HepG2 (cell line): ENCODE measurements at regions not wholly inside any gene's neighbourhood (a gene's known extent, or its start where the extent isn't known, plus 50 kb on each side); places are given as distances from the start of the nearest gene placed in this dataset.

Experiments used
- ATAC-seq: fragments of 200-7000 bp; cut with Tn5 transposase; 3 replicates; pipeline ENCODE4 v1.9.1; 2020; ENCODE audit warnings: mild to moderate bottlenecking, moderate library complexity
- BruUV-seq: library from RNA; stranded (reverse); fragments of 400-500 nt; replicated peaks from 2 replicates; lab custom pipeline; 2021; lab: Mats Ljungman, UMichigan
- CTCF ChIA-PET: fragments of 300-600 bp; formaldehyde crosslinking; extraction: SDS; loops from one replicate; lab custom pipeline; 2021; ENCODE audit warnings: low total read pairs, inconsistent platforms, low intra/inter-chr PET ratio; lab: Yijun Ruan, JAX
- POLR2A ChIA-PET: fragments of 350-600 bp; sonication (Branson Sonifier 250); formaldehyde crosslinking; loops from one replicate; lab custom pipeline; 2020; ENCODE audit warnings: antibody characterized with exemption, inconsistent platforms; lab: Yijun Ruan, JAX
- DNase-seq: peaks from one replicate; pipeline ENCODE4 v3.0.0-alpha.2; 2015; ENCODE audit warnings: low spot score
- FAIRE-seq: peaks from 3 replicates; lab custom pipeline; 2011; peaks lifted over from hg19 to GRCh38; lab: Jason Lieb, UNC
- H2AFZ ChIP-seq: one replicate; pipeline ENCODE4 v1.6.1; 2011; ENCODE audit warnings: low read length, inconsistent platforms
- H3K27ac ChIP-seq: fragments of 300-600 bp; 3 replicates; pipeline ENCODE4 v1.8.0; 2011; ENCODE audit warnings: mixed run types, mild to moderate bottlenecking, mixed read lengths, low read length, inconsistent platforms; ENCODE audit not compliant: insufficient read depth; ENCODE audit errors: extremely low read length
- H3K27me3 ChIP-seq, 2 experiments: fragments of 200-600 bp in 1 of 2; 2 replicates in 1 of 2; 3 replicates in 1 of 2; pipeline versions ENCODE4 v1.6.0 to v1.8.0; 2011; ENCODE audit warnings: low read length in 2 of 2, mild to moderate bottlenecking in 2 of 2, moderate library complexity in 2 of 2, inconsistent platforms in 1 of 2; ENCODE audit not compliant: insufficient read depth in 2 of 2, control insufficient read depth in 1 of 2
- H3K36me3 ChIP-seq, 2 experiments: fragments of 200-600 bp in 1 of 2; replicated peaks in 1 of 2; 2 replicates in 1 of 2; 3 replicates in 1 of 2; pipeline versions ENCODE4 v1.5.1 to v1.8.0; 2011; ENCODE audit warnings: low read length in 2 of 2, inconsistent platforms in 1 of 2; ENCODE audit not compliant: insufficient read depth in 2 of 2, control insufficient read depth in 1 of 2
- H3K4me1 ChIP-seq: 2 replicates; pipeline ENCODE4 v1.5.1; 2012; ENCODE audit warnings: low read length, inconsistent platforms; ENCODE audit not compliant: insufficient read depth
- H3K4me2 ChIP-seq: 2 replicates; pipeline ENCODE4 v1.6.0; 2011; ENCODE audit warnings: low read depth, low read length, inconsistent platforms
- H3K4me3 ChIP-seq, 3 experiments: fragments of 200-600 bp in 1 of 3; sonication (generic), shearing (Covaris generic) in 1 of 3; replicated peaks in 1 of 3; 2 replicates each; pipeline ENCODE4 v1.5.1; 2011 to 2016; ENCODE audit warnings: low read length in 3 of 3, inconsistent platforms in 2 of 3, low read depth in 2 of 3, mild to moderate bottlenecking in 2 of 3, control low read depth in 1 of 3, mixed read lengths in 1 of 3; ENCODE audit not compliant: insufficient read depth in 1 of 3
- H3K79me2 ChIP-seq: one replicate; pipeline ENCODE4 v1.6.1; 2011; ENCODE audit warnings: low read length, inconsistent platforms; ENCODE audit not compliant: insufficient read depth
- H3K9ac ChIP-seq: 2 replicates; pipeline ENCODE4 v1.6.0; 2011; ENCODE audit warnings: mild to moderate bottlenecking, low read depth, low read length, inconsistent platforms; ENCODE audit not compliant: insufficient read depth
- H3K9me3 ChIP-seq: 2 replicates; pipeline ENCODE4 v1.5.1; 2012; ENCODE audit warnings: mild to moderate bottlenecking, low read length
- H4K20me1 ChIP-seq: 2 replicates; pipeline ENCODE4 v1.6.0; 2011; ENCODE audit warnings: inconsistent platforms, mild to moderate bottlenecking, low read length, moderate library complexity; ENCODE audit not compliant: insufficient read depth
- MLLT10 ChIP-seq: sonication (generic); formaldehyde crosslinking; IDR thresholded peaks from 2 replicates; pipeline ENCODE4 v1.4.0; 2020; ENCODE audit warnings: missing genetic modification reagents
- SIX1 ChIP-seq: sonication (generic); formaldehyde crosslinking; IDR thresholded peaks from 2 replicates; pipeline ENCODE4 v1.4.0; 2020; ENCODE audit warnings: missing genetic modification reagents, borderline replicate concordance
- SKI ChIP-seq: fragments of 450-650 bp; IDR thresholded peaks from one replicate; pipeline ENCODE4 v1.6.1; 2018; ENCODE audit warnings: mild to moderate bottlenecking; ENCODE audit not compliant: partially characterized antibody
- SMAD1 ChIP-seq: sonication (generic); formaldehyde crosslinking; IDR thresholded peaks from 2 replicates; pipeline ENCODE4 v1.4.0; 2020; ENCODE audit warnings: missing genetic modification reagents, low read depth, mild to moderate bottlenecking, borderline replicate concordance
- SOX13 ChIP-seq, 3 experiments: fragments of 450-650 bp in 1 of 3; sonication (generic) in 1 of 3; formaldehyde crosslinking in 1 of 3; IDR thresholded peaks in 2 of 3; conservative IDR thresholded peaks in 1 of 3; 2 replicates each; pipeline versions ENCODE4 v1.5.0 to v1.6.1; 2016 to 2020; ENCODE audit warnings: antibody characterized with exemption in 1 of 3, mild to moderate bottlenecking in 1 of 3, missing compliant biosample characterization in 1 of 3, missing genetic modification reagents in 1 of 3, moderate library complexity in 1 of 3
- SP1 ChIP-seq, 2 experiments: fragments of 450-650 bp in 1 of 2; sonication (generic) in 1 of 2; formaldehyde crosslinking in 1 of 2; IDR thresholded peaks; 2 replicates each; pipeline versions ENCODE4 v1.4.0 to v1.6.1; 2016 to 2020; ENCODE audit warnings: missing genetic modification reagents in 1 of 2
- THYN1 ChIP-seq: sonication (generic); formaldehyde crosslinking; IDR thresholded peaks from 2 replicates; pipeline ENCODE4 v1.8.1; 2023; ENCODE audit warnings: low read depth, mild to moderate bottlenecking, moderate library complexity, missing genetic modification reagents, borderline replicate concordance
- ZNF121 ChIP-seq: sonication (generic); formaldehyde crosslinking; IDR thresholded peaks from 2 replicates; pipeline ENCODE4 v1.5.0; 2020; ENCODE audit warnings: mild to moderate bottlenecking, missing genetic modification reagents
- ZNF333 ChIP-seq: sonication (generic); formaldehyde crosslinking; IDR thresholded peaks from 2 replicates; pipeline ENCODE4 v1.4.0; 2020; ENCODE audit warnings: mild to moderate bottlenecking, missing genetic modification reagents, borderline replicate concordance
- ZNF724P ChIP-seq: sonication (generic); formaldehyde crosslinking; IDR thresholded peaks from 2 replicates; pipeline ENCODE4 v1.8.0; 2022; ENCODE audit warnings: missing genetic modification reagents, borderline replicate concordance
- WGBS: methylation state at CpG from one replicate; pipeline ENCODE4 v1.1.6; 2017; ENCODE audit warnings: low lambda C conversion rate; 5-methylcytosine and 5-hydroxymethylcytosine counted together
- in situ Hi-C: cut with HindIII; loops from 2 replicates; pipeline ENCODE4 v1.10.0; 2017; ENCODE audit warnings: low pct_unique_long_range_greater_than_20kb; ENCODE audit not compliant: extremely low pct_ligation_motif_present
- intact Hi-C: fragments of 100-400 bp; cut with micrococcal nuclease; formaldehyde crosslinking; loops from one replicate; pipeline ENCODE4 v1.10.0; 2022; ENCODE audit not compliant: unreplicated experiment
- TF ChIP-seq, protein P1 (sequence below): sonication (generic); formaldehyde crosslinking; IDR thresholded peaks from 2 replicates; pipeline ENCODE4 v1.5.1; 2020; ENCODE audit warnings: mild to moderate bottlenecking, missing genetic modification reagents
- TF ChIP-seq, protein P2 (sequence below): sonication (generic); formaldehyde crosslinking; IDR thresholded peaks from 2 replicates; pipeline ENCODE4 v1.9.0; 2021; ENCODE audit warnings: missing genetic modification reagents, borderline replicate concordance
- TF ChIP-seq, protein P3 (sequence below): sonication (generic); formaldehyde crosslinking; IDR thresholded peaks from 2 replicates; pipeline ENCODE4 v1.5.1; 2020; ENCODE audit warnings: mild to moderate bottlenecking, missing genetic modification reagents, borderline replicate concordance

DNA sequence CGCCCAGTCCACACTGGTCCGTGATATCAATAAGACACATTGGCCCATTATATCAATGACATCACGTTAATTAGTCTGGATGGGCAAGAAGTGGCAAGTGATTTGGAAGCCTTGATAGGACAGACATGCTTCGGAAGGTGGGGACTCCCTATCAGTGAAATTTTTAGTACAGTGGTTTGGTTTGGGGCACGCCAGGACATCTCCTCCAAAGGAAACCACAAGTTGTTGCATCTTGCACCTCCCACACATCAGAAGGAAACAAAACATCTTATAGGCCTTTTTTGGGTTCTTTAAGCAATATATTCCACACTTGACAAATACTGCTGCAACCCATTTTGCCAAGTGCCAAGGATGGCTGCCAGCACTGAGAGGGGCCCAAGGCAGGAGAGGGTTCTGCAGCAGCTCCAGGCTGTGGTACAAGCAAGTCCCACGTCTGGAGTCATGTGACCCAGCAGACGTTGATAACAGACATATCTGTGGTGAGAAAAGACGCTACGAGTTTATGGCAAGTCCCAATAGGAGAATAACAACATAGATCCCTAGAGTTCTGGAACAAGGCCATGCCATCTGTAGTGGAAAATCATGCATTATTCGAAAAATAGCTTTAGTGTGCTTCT, 95.3 kb upstream of the DISP3 start (continued):
- TF ChIP-seq, protein P1, sequence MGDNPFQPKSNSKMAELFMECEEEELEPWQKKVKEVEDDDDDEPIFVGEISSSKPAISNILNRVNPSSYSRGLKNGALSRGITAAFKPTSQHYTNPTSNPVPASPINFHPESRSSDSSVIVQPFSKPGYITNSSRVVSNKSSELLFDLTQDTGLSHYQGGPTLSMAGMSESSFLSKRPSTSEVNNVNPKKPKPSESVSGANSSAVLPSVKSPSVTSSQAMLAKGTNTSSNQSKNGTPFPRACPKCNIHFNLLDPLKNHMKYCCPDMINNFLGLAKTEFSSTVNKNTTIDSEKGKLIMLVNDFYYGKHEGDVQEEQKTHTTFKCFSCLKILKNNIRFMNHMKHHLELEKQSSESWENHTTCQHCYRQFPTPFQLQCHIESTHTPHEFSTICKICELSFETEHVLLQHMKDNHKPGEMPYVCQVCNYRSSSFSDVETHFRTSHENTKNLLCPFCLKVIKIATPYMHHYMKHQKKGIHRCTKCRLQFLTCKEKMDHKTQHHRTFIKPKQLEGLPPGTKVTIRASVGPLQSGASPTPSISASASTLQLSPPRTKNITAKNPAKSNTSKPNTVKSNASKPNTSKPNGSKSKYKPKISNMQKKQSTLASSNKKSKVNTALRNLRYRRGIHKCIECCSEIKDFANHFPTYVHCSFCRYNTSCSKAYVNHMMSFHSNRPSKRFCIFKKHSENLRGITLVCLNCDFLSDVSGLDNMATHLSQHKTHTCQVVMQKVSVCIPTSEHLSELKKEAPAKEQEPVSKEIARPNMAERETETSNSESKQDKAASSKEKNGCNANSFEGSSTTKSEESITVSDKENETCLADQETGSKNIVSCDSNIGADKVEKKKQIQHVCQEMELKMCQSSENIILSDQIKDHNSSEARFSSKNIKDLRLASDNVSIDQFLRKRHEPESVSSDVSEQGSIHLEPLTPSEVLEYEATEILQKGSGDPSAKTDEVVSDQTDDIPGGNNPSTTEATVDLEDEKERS (CRISPR knock-in tag), result no peak
- TF ChIP-seq ZNF333 (CRISPR knock-in tag) (no peak), THYN1 (CRISPR knock-in tag) (no peak), SKI (no peak), SMAD1 (CRISPR knock-in tag) (no peak)
- TF ChIP-seq, protein P2, sequence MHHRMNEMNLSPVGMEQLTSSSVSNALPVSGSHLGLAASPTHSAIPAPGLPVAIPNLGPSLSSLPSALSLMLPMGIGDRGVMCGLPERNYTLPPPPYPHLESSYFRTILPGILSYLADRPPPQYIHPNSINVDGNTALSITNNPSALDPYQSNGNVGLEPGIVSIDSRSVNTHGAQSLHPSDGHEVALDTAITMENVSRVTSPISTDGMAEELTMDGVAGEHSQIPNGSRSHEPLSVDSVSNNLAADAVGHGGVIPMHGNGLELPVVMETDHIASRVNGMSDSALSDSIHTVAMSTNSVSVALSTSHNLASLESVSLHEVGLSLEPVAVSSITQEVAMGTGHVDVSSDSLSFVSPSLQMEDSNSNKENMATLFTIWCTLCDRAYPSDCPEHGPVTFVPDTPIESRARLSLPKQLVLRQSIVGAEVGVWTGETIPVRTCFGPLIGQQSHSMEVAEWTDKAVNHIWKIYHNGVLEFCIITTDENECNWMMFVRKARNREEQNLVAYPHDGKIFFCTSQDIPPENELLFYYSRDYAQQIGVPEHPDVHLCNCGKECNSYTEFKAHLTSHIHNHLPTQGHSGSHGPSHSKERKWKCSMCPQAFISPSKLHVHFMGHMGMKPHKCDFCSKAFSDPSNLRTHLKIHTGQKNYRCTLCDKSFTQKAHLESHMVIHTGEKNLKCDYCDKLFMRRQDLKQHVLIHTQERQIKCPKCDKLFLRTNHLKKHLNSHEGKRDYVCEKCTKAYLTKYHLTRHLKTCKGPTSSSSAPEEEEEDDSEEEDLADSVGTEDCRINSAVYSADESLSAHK (CRISPR knock-in tag), result no peak

DNA sequence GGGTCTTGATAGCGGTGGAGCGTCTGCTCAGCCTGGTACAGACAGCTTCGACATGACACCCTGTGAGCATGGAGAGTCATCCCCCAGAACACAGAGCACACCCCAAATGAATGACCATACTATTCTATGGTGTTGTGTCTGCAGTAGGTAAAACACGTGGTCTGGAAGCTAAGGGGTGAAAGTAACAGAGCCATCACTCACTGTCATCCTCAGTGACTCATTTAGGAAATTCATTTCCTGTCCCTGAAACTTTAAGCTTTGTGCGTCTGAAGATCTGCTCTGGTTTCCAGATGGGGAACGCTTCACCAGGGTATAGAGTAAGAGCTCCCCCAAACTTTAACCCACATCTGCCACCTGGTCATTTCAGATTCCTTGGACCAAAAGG, 94.8 kb upstream of the DISP3 start:
- ATAC-seq (no peak), DNase-seq (no peak), FAIRE-seq (no peak)
- intact Hi-C loops, result no loop called here
- POLR2A ChIA-PET, result no interaction called here
- Histone ChIP-seq H3K36me3 (no peaks in the 10 kb centered on the region), H3K27me3 (peaks cover 0 to 62% of the 10 kb centered on the region in 2 experiments; a peak in 4 of 5 replicates), H3K27ac (no peak overlapping the region), H2AFZ (no peak overlapping the region), H3K4me3 (no peak overlapping the region), H3K9me3 (no peaks in the 10 kb centered on the region), H3K79me2 (no peaks in the 10 kb centered on the region), H3K9ac (no peak overlapping the region), H3K4me2 (no peak overlapping the region), H4K20me1 (no peaks in the 10 kb centered on the region), H3K4me1 (peaks cover 8% of the 10 kb centered on the region; the same call in 1 of the 2 replicates)
- CTCF ChIA-PET, result no interaction called here
- BruUV-seq, result no TSS peak
- 49% methylated on average over 6 of the region's 6 CpGs for WGBS
- TF ChIP-seq MLLT10 (CRISPR knock-in tag) (no peak), SP1 (IDR thresholded peaks at IDR 0.05) (no peak), SP1 (CRISPR knock-in tag; IDR thresholded peaks at IDR 0.05) (no peak), ZNF121 (CRISPR knock-in tag) (no peak), SOX13 (IDR thresholded peaks at IDR 0.05) (no peak), SOX13 (CRISPR knock-in tag; conservative IDR thresholded peaks at IDR 0.05 in 1 of 2, IDR thresholded peaks at IDR 0.05 in 1 of 2) (no peak), ZNF724P (CRISPR knock-in tag) (no peak), SIX1 (no peak)
- TF ChIP-seq, protein P3, sequence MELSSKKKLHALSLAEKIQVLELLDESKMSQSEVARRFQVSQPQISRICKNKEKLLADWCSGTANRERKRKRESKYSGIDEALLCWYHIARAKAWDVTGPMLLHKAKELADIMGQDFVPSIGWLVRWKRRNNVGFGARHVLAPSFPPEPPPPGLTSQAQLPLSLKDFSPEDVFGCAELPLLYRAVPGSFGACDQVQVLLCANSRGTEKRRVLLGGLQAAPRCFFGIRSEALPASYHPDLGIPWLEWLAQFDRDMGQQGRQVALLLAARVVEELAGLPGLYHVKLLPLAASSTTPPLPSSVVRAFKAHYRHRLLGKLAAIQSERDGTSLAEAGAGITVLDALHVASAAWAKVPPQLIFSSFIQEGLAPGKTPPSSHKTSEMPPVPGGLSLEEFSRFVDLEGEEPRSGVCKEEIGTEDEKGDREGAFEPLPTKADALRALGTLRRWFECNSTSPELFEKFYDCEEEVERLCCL (CRISPR knock-in tag), result no peak
- in situ Hi-C loops, result no loop called here
